ENCODE measurements at regions not wholly inside any gene's neighbourhood (a gene's known extent, or its start where the extent isn't known, plus 50 kb on each side); places are given as distances from the start of the nearest gene placed in this dataset.

- no peak for TF ChIP-seq NFATC4 (CRISPR knock-in tag; IDR thresholded peaks at IDR 0.05)
- no peak for TF ChIP-seq E2F1 (CRISPR knock-in tag; IDR thresholded peaks at IDR 0.05)
- TF ChIP-seq CTCF (IDR thresholded peaks at IDR 0.05), result no peak
- TF ChIP-seq NR3C1 (CRISPR knock-in tag; conservative IDR thresholded peaks at IDR 0.05; ENCODE audit: low read depth), result no peak
- no peak for TF ChIP-seq IRF1 (CRISPR knock-in tag; IDR thresholded peaks at IDR 0.05)
- TF ChIP-seq E2F4 (CRISPR knock-in tag; IDR thresholded peaks at IDR 0.05; ENCODE audit: borderline replicate concordance, low read depth), result no peak
- no peak for TF ChIP-seq ZBTB21 (CRISPR knock-in tag; IDR thresholded peaks at IDR 0.05; ENCODE audit: borderline replicate concordance)
- TF ChIP-seq FOXK1 (CRISPR knock-in tag; IDR thresholded peaks at IDR 0.05), result no peak
- no peak for TF ChIP-seq MAX (CRISPR knock-in tag; IDR thresholded peaks at IDR 0.05)
- no peak for TF ChIP-seq AFF4 (CRISPR knock-in tag; IDR thresholded peaks at IDR 0.05; ENCODE audit: borderline replicate concordance)
Measured at GRCh38 chr4:160364217-160364616, 1261.3 kb downstream of the RAPGEF2 start.

All from WTC11 (cell line).